GM12873 (cell line): ENCODE measurements at regions not wholly inside any gene's neighbourhood (a gene's known extent, or its start where the extent isn't known, plus 50 kb on each side); places are given as distances from the start of the nearest gene placed in this dataset.

Source experiments
- TF ChIP-seq, protein P1 (sequence below): IDR thresholded peaks from 2 replicates; pipeline ENCODE4 v1.5.1; 2012; ENCODE audit warnings: low read depth, mild to moderate bottlenecking, moderate library complexity, low read length, control low read depth; ENCODE audit not compliant: insufficient read depth; ENCODE audit errors: missing control alignments

GRCh38 chr2:51880153-51880552, 848.2 kb upstream of the NRXN1 start:
- TF ChIP-seq, protein P1, sequence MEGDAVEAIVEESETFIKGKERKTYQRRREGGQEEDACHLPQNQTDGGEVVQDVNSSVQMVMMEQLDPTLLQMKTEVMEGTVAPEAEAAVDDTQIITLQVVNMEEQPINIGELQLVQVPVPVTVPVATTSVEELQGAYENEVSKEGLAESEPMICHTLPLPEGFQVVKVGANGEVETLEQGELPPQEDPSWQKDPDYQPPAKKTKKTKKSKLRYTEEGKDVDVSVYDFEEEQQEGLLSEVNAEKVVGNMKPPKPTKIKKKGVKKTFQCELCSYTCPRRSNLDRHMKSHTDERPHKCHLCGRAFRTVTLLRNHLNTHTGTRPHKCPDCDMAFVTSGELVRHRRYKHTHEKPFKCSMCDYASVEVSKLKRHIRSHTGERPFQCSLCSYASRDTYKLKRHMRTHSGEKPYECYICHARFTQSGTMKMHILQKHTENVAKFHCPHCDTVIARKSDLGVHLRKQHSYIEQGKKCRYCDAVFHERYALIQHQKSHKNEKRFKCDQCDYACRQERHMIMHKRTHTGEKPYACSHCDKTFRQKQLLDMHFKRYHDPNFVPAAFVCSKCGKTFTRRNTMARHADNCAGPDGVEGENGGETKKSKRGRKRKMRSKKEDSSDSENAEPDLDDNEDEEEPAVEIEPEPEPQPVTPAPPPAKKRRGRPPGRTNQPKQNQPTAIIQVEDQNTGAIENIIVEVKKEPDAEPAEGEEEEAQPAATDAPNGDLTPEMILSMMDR: no peak

- TF ChIP-seq, protein P1: no peak
Measured at GRCh38 chr2:51866361-51866760, 834.4 kb upstream of the NRXN1 start.

DNA sequence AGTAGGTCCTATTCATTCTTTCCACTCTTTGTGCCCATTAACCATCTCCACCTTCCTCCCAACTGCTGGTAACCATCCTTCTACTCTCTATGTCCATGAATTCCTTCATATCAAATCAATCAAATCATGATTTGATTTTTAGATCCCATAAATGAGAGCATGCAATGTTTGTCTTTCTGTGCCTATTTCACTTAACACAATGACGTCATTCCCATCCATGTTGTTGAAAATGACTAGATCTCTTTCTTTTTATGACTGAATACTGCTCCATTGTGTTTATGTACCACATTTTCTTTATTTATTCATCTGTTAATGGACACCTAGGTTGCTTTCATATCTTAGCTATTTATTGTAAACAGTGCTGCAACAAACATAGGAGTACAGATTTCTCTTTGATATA, 827.3 kb upstream of the NRXN1 start:
- TF ChIP-seq, protein P1: no peak

DNA sequence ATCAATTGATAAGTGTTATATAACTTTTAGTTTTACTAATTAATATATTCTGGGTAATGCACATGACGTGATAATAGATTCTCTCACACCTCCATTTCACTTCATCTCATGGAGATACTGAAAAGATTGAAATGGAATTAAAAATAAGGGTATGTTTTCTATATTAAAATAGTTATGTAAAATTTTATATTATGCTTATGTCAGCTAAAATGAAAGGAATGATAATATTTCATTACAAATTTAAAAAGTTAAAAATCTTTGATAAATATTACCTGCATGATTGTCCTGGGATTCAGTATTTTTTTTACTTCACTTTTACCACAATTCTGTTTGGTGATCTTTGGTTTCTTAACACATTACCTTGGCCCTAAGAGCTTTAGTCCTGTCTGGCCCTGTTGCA, 823.8 kb upstream of the NRXN1 start:
- TF ChIP-seq, protein P1: no peak

DNA sequence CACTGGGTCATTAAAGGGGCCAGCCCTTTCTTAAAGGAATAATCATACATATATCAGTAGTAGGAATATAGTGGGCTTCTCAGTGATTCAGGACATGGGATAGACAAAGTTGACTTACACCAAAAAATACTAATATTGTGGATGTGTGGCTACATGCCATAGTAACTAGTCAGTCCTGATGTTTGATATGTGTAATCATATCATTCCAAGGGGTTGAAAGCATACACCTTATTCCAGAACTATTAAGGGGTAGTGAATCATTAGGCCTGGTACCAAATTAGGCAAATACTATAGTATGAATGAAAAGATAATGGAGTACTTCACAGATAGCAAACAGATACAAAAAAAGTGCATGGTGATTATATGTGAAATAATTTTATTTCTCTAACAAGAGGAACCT, 814.9 kb upstream of the NRXN1 start:
- TF ChIP-seq, protein P1: no peak

DNA sequence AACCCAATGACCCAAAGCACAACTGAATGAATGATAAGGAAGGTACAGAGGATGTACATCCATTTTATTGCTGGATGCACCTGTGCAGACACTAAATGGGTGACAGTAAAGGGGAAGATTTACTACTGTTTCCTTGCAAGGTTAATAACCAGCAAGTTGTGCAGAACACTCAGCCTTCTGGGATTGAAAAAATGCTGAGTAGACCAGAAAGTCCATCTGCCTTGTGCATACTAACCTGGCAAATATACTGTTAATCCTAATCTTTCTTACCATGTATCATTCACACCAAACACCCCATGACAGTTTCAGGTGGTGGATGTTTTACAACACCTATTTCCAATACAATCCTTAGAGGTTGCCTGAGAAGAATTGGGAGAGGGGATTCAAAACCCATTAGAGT, 814.1 kb upstream of the NRXN1 start:
- TF ChIP-seq, protein P1: no peak

GRCh38 chr2:51844596-51844995, 812.7 kb upstream of the NRXN1 start:
- TF ChIP-seq, protein P1: no peak
